Uterus (tissue), 2 donors: ENCODE measurements at regions not wholly inside any gene's neighbourhood (a gene's known extent, or its start where the extent isn't known, plus 50 kb on each side); places are given as distances from the start of the nearest gene placed in this dataset.

Experiments
- CTCF ChIP-seq, 4 experiments: fragments of 200-600 bp in 2 of 4; fragments of 450-650 bp in 2 of 4; sonication (generic) in 2 of 4; IDR thresholded peaks; one replicate each; pipeline ENCODE4 v1.5.1; 2016 to 2019; ENCODE audit warnings: antibody characterized with exemption in 4 of 4, mild to moderate bottlenecking in 2 of 4, moderate library complexity in 1 of 4
- POLR2A ChIP-seq, 2 donors: fragments of 450-650 bp; IDR thresholded peaks; one replicate each; pipeline ENCODE4 v1.6.1; 2016; ENCODE audit warnings: antibody characterized with exemption in 2 of 2, mild to moderate bottlenecking in 1 of 2, moderate library complexity in 1 of 2

GRCh38 chr6:150791717-150792116 lies 73.8 kb upstream of the MTHFD1L start:
- TF ChIP-seq POLR2A (IDR thresholded peaks at IDR 0.05) (no peak), CTCF (IDR thresholded peaks at IDR 0.05) (no peak)
